ENCODE measurements at regions not wholly inside any gene's neighbourhood (a gene's known extent, or its start where the extent isn't known, plus 50 kb on each side); places are given as distances from the start of the nearest gene placed in this dataset.

GRCh38 chr5:38657020-38657419 lies 100.6 kb upstream of the LIFR start:
- Histone ChIP-seq H2BK120ac (ENCODE audit: low read depth, low read length, poor library complexity, severe bottlenecking) (no peak overlapping the region), H2BK15ac (ENCODE audit: low read depth, low read length) (no peak overlapping the region), H3K4me1 (ENCODE audit: insufficient read depth, low read length) (no peaks in the 10 kb centered on the region; the same call in 1 of the 2 replicates), H3K4me2 (ENCODE audit: insufficient read depth, insufficient read length, low read length) (no peak overlapping the region), H2AFZ (ENCODE audit: low read length) (no peak overlapping the region), H3K18ac (ENCODE audit: insufficient read length, low read depth, low read length) (no peak overlapping the region), H3K4ac (ENCODE audit: low read depth, low read length) (no peak overlapping the region), H2BK20ac (ENCODE audit: low read depth, low read length, poor library complexity, severe bottlenecking) (no peak overlapping the region), H2BK12ac (ENCODE audit: insufficient read length, low read depth, low read length) (no peak overlapping the region), H3T11ph (ENCODE audit: low read length) (no peak overlapping the region), H3K27me3 (ENCODE audit: insufficient read depth, low read length) (no peaks in the 10 kb centered on the region), H3K23ac (ENCODE audit: insufficient read length, low read depth, low read length) (no peak overlapping the region), H3K79me2 (ENCODE audit: insufficient read depth, low read length) (no peaks in the 10 kb centered on the region), H4K91ac (ENCODE audit: insufficient read length, low read depth, low read length) (no peak overlapping the region), H3K23me2 (ENCODE audit: insufficient read length, low read depth, low read length, poor library complexity, severe bottlenecking) (no peaks in the 10 kb centered on the region), H2BK5ac (ENCODE audit: insufficient read length, low read length) (no peak overlapping the region), H3K14ac (ENCODE audit: insufficient read depth, low read length) (no peak overlapping the region), H3K56ac (ENCODE audit: insufficient read length, low read depth, low read length) (no peak overlapping the region), H3K9ac (ENCODE audit: extremely low read depth, insufficient read length, low read length) (no peak overlapping the region), H4K5ac (ENCODE audit: insufficient read length, low read depth, low read length) (no peak overlapping the region), H3K9me3 (ENCODE audit: control insufficient read depth, low read depth, low read length) (no peaks in the 10 kb centered on the region), H2AK5ac (ENCODE audit: insufficient read length, low read length) (no peak overlapping the region), H4K20me1 (ENCODE audit: control insufficient read depth, insufficient read depth, insufficient read length) (no peaks in the 10 kb centered on the region), H3K27ac (ENCODE audit: insufficient read length, low read depth, low read length) (no peak overlapping the region), H4K8ac (replicated peaks; ENCODE audit: insufficient read length, low read depth, low read length) (no peak overlapping the region), H3K79me1 (ENCODE audit: insufficient read depth, low read depth, low read length, poor library complexity, severe bottlenecking) (no peaks in the 10 kb centered on the region)
- no peak for TF ChIP-seq CTCF (conservative IDR thresholded peaks at IDR 0.05)
- no peak for DNase-seq
- H3K9me3 Mint-ChIP-seq, result no peaks in the 10 kb centered on the region; a peak in 1 of 5 replicates
- peaks cover 18 to 24% of the 10 kb centered on the region in 2 experiments for H3K4me1 Mint-ChIP-seq
- H3K27me3 Mint-ChIP-seq (ENCODE audit: low read depth), result peaks cover 6% of the 10 kb centered on the region; the same call in 1 of the 2 replicates
- no peaks in the 10 kb centered on the region for H3K36me3 Mint-ChIP-seq (ENCODE audit: insufficient read depth in 1 of 3, low read depth in 3 of 3)
- no peak overlapping the region for H3K27ac Mint-ChIP-seq
- H3K4me3 Mint-ChIP-seq, result no peak overlapping the region
- WGBS (ENCODE audit: extremely low coverage, insufficient read length, low lambda C conversion rate), result no CpG with 5 or more reads among the region's 2 CpGs

Data from H9 (cell line).